ENCODE measurements at regions not wholly inside any gene's neighbourhood (a gene's known extent, or its start where the extent isn't known, plus 50 kb on each side); places are given as distances from the start of the nearest gene placed in this dataset.
A peak's percentile ranks its signal among the peaks of the same experiment; 100 is the strongest.
"Not testable (repeated sequence)": the region's sequence is repeated elsewhere in the genome, so short reads cannot be mapped to it uniquely, and the experiment has no call there.

DNA sequence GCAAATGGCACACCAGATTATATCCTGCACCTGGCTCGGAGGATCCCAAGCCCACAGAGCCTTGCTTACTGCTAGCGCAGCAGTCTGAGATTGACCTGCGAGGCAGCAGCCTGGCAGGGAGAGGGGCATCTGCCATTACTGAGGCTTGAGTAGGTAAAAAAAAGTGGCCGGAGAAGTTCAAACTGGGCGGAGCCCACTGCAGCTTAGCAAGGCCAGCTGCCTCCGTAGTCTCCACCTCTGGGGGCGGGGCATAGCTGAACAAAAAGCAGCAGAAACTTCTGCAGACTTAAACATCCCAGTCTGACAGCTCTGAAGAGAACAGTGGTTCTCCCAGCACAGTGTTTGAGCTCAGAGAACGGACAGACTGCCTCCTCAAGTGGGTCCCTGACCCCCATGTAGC, 85.4 kb upstream of the TMEM170B start:
- DNase-seq (ENCODE audit: low read depth): not testable (repeated sequence)

DNA sequence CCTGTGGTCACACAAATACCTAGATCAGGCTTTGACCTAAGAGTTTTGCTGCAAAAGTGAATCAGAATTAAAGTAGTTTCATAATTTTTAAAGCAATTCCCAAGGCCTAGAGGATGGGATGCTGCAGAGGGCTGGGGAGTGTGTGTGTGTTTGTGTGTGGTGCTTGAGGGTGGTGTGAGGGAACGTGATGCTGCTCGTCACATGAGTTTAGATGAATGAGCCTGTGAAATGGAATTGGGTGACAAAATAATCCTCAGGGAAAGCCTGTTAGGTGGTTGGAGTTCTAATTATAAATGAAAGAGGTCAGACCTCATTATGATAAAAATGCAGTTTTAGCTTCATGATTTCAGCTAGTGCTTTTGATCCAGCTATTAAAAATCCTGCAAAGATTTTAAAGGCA, 87.5 kb upstream of the TMEM170B start:
- no peak for DNase-seq (ENCODE audit: low read depth)

DNA sequence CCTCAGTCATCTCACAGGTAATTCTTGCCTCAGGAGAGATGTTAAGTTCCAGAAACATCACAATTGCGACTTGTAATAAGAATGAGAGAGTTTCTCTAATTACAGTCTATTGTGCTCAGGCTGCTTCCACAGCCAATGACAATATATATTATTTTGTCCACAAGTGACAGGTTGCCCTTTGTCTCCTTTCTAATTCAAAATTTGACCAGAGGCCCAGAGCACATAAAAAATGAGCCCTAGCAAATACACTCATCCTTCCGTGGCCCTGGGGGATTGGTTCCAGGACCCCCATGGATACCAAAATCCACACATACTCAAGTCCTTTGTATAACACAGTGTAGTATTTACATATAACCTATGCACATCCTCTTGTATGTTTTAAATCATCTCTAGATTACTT, 88.1 kb upstream of the TMEM170B start:
- no peak for DNase-seq (ENCODE audit: low read depth)

DNA sequence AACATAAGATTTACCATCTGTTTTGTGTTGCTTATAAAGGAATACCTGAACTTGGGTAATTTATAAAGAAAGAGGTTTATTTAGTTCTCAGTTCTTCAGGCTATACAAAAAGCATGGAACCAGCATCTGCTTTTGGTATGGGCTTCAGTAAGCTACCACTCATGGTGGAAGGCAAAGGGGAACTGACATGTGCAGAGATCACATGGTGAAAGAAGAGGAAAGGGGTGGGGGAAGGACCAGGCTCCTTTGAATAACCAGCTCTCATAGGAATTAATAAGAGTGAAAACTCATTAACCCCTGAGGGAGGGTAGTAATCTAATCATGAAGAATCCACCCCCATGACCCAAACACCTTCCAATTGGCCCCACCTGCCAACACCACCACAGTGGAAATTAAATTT, 89.5 kb upstream of the TMEM170B start:
- DNase-seq (ENCODE audit: low read depth): no peak

DNA sequence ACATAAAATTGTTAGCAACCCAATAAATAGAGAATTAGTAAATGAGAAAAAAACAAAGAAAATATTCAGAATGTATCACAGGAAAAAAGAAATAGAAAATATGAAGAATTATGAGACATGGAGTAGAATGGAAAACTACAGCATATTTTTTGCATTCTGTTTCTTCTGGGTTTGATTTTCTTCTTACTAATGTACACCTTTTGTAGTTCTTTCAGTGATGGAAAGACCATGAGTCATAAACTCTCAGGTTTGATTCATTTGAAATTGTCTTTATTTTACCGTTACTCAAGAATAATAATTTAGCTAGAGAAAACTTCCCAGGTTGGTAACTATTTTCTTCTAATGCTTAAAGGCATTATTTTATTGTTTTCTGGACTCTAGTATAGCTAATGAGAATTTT, 90.3 kb upstream of the TMEM170B start:
- DNase-seq (ENCODE audit: low read depth): no peak

DNA sequence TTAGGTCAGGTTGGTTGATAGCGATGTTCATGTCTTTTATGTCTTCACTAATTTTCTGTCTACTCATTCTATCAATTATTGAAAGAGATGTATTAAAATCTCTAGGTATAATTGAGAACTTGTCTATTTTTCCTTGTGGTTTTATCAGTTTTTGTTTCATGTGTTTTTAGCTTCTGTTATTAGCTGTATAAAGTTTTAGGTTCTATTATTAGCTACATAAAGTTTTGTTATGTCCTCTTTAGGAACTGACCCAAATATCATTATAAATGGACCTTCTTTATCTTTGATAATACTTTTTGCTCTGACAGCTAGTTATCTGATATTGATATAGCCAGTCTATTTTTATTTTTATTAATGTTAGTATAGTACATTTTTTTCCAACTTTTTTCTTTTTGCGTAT, 92.4 kb upstream of the TMEM170B start:
- no peak for DNase-seq (ENCODE audit: low read depth)

DNA sequence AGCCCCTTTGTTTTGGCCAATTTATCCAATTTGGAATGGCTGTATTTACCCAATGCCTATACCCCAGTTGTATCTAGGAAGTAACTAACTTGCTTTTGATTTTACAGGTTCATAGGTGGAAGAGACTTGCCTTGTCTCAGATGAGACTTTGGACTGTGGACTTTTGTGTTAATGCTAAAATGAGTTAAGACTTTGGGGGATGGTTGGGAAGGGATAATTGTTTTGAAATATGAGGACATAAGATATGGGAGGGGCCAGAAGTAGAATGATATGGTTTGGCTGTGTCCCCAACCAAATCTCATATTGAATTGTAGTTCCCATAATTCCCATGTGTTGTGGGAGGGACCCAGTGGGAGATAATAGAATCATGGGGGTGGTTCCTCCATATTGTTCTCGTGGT, 94.4 kb upstream of the TMEM170B start:
- DNase-seq (ENCODE audit: low read depth): not testable (repeated sequence)

DNA sequence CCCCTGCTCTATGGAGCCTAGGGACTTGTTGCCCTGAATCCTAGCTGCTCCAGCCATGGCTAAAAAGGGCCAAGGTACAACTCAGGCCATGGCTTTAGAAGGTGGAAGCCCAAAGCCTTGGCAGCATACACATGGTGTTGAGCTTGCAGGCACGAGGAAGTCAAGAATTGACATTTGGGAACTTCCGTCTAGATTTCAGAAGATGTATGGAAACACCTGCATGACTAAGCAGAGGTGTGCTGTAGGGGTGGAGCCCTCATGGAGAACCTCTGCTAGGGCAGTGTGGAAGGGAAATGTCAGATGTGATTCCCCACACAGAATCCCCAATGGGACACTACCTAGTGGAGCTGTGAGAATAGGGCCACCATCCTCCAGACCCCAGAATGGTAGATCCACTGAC, 95.1 kb upstream of the TMEM170B start:
- DNase-seq (ENCODE audit: low read depth): no peak

DNA sequence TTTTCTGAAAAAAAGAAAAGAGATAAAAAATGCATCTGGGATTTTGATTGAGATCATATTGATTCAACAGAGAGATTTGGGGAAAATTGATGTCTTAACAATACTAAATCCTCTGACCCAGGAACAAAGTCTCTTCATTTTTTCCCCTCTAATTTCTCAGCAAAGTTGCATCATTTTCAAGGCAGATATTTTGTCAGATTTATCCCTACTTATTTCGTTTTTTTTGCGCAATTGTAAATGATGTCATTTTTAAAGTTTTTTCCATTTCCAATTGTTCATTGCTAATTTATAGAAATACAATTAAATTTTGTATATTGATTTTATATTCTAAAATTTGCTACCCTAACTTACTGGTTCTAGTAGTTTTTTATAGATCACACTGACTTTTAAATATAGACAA, 97.7 kb upstream of the TMEM170B start:
- no peak for DNase-seq (ENCODE audit: low read depth)

DNA sequence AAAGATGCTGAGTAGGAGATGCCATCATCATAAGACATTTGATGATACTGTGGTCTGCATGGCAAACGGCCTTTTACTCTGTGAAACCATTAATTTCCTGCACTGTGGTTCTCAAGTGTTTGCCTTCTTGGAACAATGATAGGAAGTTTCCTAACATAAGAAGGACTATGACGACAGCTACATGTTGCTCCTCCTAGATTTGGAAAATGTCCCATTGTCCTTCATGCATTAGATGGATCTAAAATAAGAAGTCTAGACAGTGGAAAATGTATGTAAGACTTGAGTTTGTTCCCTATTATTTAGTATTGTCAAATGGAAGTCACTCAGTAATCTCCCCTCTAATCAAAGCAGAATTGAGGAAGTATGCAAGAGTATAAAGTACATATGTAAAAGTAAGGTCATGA, 98.5 kb upstream of the TMEM170B start:
- no peak for DNase-seq (ENCODE audit: low read depth)

DNA sequence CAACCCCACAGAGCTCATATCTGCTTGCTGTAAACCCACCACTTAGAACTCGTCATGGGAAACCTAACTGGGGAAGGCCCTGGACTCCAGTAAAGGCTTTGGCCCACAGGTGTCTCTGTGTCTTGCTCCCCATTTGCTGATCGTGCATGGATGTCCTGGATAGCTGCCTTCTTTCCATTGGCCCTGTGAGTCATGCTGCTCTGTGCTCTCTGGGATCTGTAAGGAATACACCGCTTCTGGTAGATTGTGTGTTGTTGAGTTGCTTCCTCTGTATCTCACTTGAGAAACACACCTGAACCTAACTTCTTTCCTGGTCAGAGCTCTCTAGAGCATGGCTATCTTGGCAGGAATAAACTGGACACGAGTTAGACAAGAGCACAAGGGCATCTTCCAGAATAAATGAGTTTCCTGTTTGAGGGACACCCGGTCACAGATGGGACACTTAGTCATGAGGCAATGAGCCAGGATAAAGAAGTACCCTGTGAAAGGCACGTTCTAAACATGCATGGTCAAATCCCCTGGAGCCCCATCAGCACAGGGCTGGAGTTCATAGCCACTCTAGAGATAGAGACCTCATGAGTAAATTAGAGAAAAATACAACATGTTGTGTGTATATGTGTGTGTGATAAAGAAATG, 99.6 kb upstream of the TMEM170B start:
- peak; percentile 28 for DNase-seq (ENCODE audit: low read depth)

DNA sequence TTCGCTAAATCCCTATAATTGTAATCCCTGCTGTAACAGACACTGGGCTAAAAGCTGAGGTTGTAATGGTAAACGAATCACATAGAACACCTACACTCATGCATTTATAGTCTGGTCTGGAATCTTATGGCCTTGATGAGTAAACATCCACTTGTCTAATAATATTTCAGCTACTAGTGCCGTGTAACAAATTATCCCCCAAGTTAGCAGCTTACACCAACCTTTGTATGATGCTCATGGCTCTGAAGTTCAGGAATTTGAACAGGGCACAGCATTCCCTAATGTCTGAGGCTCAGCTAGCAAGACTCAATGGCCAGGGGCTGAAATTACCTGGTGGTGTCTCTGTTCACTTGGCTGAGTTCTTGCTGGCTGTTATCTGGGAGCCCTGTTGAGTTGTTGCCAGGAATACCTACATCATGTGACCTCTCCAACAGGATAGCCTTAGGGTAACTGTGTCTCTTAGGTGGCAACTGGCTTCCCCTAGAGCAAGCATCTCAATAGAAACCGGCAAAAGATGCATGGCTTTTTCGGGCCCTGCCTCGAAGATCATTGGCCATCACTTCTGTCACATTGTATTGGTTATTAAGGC, 100.9 kb upstream of the TMEM170B start:
- no peak for DNase-seq (ENCODE audit: low read depth)

DNA sequence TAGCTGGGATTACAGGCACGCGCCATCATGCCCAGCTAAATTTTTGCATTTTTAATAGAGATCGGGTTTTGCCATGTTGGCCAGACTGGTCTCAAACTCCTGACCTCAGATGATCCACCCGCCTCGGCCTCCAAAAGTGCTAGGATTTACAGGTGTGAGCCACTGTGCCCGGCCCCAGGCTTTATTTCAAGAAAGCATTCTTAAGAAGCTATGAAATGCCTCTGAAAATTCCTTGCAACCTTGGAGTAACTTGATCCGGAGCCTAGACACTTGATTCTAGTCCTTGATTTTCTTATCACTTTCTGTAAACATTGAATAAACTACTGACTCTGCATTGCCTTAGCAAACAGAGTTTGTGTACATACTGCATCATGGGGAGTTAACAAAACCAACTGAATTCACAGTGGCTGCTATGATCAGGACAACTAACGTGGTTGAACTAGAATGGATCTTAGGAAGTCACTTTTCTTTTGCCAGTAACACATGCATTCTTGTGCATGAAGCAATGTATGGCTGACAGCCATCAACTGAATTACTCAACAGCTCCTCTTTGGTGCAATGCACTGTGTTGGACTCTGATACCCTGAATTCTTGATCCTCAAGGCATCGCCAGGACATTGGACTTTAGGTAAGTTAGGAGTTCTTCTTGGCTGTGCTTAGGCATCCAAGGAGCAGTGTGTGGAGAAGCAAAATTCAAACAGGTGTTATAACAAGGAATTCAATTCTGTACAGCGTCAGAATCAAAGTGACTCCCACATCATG, 102.8 kb upstream of the TMEM170B start:
- peak; percentile 37 for DNase-seq (ENCODE audit: low read depth)

DNA sequence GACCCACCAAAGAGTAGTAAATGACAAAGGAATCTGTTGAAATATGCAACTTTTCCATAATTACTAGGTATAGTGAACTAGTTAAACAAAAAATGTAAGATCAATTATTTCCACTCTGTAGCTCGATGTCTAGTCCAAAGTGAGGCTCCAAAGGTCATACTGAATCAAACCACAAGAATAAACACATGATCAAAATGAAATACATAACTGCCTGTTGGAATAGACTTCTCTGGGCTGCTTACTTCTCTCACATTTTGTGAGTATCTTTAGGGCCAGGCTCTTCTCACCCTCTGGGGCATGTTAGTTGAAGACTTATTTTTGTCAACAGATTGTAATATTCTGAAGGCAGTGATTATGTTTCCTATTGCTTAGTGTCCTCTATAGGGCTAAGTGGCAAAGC, 103.7 kb upstream of the TMEM170B start:
- DNase-seq (ENCODE audit: low read depth): peak; percentile 29

DNA sequence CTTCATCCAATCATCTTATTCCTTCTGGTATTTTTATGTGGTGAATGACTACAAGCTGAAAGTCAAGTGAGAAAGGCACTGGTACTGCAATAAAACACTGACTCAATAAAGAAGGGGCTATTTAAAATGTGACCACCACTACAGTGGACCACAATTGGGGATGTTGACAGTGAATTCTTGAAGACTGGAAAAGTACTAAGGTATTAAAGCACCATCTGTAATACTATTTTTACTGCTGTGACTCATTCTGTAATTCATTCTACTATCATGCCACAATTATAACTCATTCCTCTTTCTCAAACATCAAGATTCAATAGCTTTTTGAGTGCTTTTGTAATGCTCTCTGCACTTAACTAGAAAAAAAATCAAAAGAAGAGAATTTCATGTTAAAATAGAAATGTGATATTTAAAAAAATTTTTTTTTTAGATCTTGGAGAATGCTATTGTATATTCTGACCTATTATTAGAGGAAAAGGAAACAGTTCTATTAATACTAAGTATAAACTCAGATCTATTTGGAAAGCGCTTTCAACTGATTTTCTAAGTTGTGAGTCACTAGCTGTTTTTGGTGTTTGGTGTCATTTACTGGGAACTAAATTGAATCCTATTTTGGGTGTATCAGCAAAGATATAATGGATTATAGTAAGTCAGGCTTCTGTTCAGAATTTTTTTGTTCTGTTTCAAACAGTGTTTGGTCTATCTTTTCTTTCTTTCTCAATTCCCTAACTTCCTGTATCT, 104.7 kb upstream of the TMEM170B start:
- peak; percentile 83 for DNase-seq (ENCODE audit: low read depth)

DNA sequence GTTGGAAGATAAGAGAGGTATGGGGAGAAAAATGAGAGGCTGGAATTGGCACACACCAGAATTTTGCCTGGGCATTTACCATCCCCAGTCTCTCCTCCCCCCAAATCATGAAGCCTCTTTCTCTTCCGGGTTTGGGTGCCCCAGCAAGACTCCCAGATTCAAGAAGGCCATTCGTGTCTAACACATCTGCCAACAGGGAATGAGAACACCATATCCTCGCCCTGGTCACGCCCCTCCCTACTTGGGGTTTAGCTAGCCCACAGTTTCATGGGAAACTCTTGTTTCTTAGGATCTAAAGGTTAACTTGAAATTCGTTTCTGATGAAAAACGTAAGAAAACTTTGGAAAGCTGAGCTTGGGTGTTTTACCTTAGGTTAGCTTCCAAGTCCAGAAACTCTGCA, 105.5 kb upstream of the TMEM170B start:
- no peak for DNase-seq (ENCODE audit: low read depth)

DNA sequence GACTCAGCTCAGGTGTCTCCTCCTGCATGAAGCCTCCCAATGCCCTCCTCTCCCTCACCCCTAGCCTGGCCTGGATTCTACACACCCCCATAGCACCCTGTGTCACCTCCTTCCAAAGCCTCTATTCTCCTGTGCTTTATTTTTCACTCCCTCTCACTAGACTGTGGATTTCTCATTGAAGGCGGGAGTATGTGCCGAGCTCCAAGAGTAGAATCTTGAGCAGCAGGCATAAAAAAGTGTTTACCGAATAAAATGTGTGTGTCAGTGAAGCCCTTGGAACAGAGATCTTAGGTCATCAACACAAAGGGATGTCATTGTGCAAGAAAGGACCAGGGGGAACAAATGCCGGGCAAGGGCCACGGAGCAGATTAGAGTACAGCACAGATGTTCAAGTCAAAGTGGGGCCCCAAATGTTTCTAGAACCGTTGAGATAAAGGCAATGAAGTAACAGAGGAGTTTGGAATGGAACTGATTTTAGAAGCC, 106.1 kb upstream of the TMEM170B start:
- DNase-seq (ENCODE audit: low read depth): no peak

DNA sequence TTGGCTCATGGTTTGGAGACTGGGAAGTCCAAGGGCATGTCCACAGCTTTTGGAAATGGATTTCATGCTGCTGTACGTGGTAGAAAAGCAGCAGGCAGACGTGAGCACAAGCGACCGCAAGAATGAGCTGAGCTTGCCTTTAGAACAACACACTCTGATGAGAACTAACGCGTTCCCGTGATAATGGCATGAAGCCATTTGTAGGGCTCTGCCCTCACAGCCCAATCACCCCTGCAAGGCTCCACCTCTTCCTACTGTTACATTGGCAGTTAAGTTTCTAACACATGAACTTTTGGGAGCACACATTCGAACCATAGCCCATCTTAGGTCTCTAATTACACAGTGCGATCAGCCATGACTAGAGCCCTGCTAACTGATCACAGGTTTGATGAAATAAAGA, 107.5 kb upstream of the TMEM170B start:
- no peak for DNase-seq (ENCODE audit: low read depth)

DNA sequence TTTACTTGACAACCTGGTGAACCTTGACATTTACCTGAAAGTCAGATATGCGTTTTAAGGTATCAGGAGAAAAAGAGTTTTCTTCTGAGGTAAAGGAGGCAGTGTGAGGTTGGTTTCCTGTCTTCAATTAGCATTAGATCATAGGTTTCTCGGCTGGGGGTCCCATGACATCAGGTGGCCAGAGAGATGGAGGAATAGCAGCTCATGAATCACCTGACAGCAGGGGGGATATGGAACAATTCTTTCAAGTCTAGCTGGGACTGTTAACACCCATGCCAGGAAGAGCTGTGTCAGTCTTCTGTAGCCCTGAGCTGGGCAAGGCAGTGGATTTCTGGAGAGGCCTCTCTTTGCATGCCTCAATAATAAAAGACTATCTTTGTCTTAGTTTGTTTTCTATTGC, 108.0 kb upstream of the TMEM170B start:
- peak; percentile 36 for DNase-seq (ENCODE audit: low read depth)

DNA sequence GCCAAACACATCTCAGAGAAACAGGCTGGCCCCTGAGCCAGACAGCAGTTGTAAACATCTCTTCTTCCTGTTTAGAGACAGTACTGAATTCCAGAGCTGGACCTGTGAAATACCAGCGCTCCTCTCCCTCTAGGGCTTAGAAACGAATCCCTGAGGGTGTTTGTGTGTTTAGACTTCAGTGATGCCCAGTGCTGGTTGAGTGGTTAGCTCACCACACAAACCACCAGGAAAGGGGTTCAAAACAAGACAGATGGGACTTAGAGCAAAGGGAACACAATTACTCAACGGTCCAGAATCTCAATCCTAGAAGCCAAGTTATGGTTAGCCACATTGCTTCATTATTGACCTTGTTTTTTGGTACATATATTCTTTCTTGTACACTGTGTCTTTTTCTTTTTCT, 108.7 kb upstream of the TMEM170B start:
- peak; percentile 91 for DNase-seq (ENCODE audit: low read depth)

DNA sequence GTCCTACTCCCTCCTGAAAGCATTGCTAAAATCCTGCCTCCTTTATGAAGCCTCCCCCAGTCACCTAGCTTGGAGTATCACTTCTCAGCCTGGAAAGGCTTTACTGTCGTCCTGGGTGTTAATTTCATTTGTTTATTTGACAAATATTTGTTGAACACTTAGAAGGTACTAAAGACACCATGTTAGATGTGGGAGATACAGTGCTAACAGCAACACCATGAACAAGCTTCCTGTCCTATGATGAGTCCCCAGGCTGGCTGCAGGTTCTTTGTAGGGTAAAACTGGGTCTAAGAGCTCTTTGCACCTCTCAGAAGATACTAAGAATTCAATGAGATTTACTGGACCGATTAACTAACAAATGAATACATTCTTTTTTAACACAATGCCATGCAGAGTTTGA, 109.2 kb upstream of the TMEM170B start:
- peak; percentile 30 for DNase-seq (ENCODE audit: low read depth)

DNA sequence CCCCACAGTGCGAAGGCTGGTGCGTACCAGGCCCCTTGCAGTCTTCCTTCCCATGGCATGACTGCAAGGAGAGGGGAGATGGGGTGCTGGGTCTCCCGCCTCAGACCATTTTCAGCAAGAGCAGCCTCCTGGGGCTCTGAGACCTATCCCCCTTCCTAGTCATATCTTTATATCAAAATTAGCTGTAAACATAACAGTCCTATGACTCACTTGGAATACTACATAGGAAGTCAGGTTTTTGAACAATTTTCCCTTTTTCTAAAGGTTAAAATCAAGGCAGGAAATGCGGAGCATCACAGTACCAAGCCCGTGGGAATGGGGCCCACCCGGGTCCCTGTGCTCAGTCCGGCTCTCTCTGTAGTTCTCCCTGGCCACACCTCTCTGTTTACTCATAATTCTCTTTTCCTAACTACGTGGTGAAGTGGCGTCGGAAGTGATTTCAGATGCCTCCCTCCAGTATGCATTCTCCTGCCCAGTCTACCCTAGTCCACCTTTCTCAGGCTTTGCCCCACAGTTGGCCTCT, 109.8 kb upstream of the TMEM170B start:
- DNase-seq (ENCODE audit: low read depth): peak; percentile 82
